ENCODE measurements at regions not wholly inside any gene's neighbourhood (a gene's known extent, or its start where the extent isn't known, plus 50 kb on each side); places are given as distances from the start of the nearest gene placed in this dataset.
"Not testable (repeated sequence)": the region's sequence is repeated elsewhere in the genome, so short reads cannot be mapped to it uniquely, and the experiment has no call there.

DNA sequence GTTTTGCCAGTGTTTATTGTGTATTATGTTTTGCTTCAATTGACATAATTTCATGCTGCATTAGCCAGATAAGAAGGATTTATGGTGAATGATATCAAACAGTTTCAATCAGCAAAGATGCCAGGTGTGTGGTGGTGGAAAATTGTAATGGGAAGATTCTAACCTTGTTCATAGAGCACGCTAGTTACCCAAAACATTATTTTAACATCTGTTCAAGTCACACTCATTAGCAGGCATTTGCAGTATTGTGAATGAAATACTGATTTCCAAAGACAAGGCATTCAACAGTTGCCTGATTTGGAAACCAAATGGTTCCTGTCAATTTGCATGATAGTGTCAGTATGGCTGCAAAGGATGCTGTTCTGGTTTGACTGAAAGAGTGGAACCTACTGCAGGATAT is 129.7 kb downstream of the EPC1 start:
- DNase-seq (ENCODE audit: low spot score) = no peak

DNA sequence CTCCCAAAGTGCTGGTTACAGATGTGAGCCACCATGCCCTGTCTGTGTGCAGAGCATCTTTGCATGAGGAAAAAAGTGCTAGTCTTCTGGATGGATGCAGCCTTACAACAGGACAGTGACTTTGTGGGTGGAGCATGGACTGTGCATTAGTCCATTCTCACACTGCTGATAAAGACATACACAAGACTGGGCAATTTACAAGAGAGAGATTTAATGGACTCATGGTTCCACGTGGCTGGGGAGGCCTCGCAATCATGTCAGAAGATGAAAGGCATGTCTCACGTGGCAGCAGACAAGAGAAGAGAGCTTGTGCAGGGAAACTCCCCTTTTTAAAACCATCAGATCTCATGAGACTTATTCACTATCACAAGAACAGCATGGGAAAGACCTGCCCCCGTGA is 133.1 kb downstream of the EPC1 start:
- DNase-seq (ENCODE audit: low spot score) = not testable (repeated sequence)

- DNase-seq (ENCODE audit: low spot score) = no peak
These were observed 136.0 kb downstream of the EPC1 start for GRCh38 chr10:32211046-32211363.

- peak; percentile 58 for DNase-seq (ENCODE audit: low spot score)
These were observed 136.5 kb downstream of the EPC1 start for GRCh38 chr10:32210306-32211045.

DNA sequence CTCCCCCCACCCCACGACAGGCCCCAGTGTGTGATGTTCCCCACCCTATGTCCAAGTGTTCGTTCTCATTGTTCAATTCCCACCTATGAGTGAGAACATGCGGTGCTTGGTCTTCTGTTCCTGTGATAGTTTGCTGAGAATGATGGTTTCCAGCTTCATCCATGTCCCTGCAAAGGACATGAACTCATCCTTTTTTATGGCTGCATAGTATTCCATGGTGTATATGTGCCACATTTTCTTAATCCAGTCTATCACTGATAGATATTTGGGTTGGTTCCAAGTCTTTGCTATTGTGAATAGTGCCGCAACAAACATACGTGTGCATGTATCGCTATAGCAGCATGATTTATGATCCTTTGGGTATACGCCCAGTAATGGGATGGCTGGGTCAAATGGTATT is 139.0 kb downstream of the EPC1 start:
- DNase-seq (ENCODE audit: low spot score) = not testable (repeated sequence)

- peak; percentile 65 for DNase-seq (ENCODE audit: low spot score)
These were observed 139.4 kb downstream of the EPC1 start for GRCh38 chr10:32207544-32207943.

- no peak for DNase-seq (ENCODE audit: low spot score)
These were observed 141.3 kb downstream of the EPC1 start for GRCh38 chr10:32205670-32206069.

- DNase-seq (ENCODE audit: low spot score) = no peak
These were observed 142.4 kb downstream of the EPC1 start for GRCh38 chr10:32204606-32205005.

GRCh38 chr10:32199714-32200394 is 143.6 kb upstream of the KIF5B start:
- no peak for DNase-seq (ENCODE audit: low spot score)

GRCh38 chr10:32197423-32197822 is 141.2 kb upstream of the KIF5B start:
- DNase-seq (ENCODE audit: low spot score) = no peak

GRCh38 chr10:32190890-32191491 is 134.8 kb upstream of the KIF5B start:
- no peak for DNase-seq (ENCODE audit: low spot score)

DNA sequence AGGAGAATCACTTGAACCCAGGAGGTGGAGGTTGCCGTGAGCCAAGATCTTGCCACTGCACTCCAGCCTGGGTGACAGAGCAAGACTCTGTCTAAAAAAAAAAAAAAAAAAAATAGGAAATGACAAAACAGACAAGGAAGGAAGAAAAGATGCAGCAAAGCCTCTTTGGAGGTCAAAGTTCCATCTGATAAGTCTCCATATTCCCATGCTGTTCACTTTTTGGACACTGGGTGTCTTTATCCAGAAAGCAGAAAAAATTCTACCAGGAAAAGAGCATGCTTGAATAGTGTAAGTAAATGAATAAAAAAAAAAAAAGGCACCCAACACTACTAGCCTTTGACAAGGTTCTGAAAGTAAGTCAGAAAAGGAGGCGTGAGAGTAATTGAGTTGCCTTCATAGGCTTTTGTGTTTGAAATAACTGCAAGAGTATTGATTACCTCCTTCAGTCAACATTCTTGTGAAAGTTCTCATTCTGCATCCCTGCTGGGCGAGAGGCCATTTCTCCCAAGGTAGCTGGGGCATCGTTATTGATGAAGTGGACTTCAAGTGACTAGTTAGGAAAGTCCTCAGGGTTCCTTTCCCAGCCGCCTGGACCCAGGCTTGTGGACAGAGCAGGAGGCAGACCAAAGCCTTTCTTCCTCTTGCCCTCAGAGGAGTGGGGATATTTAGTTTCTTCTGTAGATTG is 133.3 kb upstream of the KIF5B start:
- DNase-seq (ENCODE audit: low spot score) = no peak

DNA sequence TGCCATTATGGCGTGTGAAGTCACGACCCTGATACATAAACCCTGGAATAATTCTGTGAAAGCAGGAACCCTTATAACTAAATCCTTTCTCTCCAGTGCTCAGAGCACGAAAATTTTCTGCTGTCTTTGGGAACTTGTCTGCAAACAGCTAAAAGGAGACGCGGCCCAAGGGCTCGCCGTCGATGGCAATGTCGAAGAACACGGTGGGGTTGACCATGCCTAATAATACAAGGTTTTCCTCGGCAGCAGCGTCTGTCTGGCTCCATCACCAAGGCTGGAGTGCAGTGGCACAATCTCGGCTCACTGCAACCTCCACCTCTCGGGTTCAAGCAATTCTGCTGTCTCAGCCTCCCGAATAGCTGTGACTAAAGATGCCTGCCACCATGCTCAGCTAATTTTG is 132.4 kb upstream of the KIF5B start:
- not testable (repeated sequence) for DNase-seq (ENCODE audit: low spot score)

DNA sequence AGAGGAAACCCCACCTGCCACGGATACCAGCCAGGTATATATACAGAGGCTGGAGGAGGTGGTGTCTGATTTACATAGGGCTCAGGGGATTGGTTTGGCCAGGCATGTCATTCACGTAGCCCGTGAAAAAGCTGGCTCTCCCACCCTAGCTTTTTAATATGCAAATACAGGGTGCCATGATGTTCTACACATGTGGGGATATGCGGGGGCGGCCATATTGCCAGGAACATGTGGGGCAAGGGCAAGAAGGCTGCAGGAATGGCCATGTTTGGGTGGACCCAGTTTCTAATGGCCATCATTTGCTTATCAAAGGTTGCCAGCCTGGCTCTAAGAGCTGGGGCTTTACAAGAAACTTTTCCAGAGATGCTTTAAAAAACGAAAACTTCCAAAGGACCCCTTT is 131.5 kb upstream of the KIF5B start:
- DNase-seq (ENCODE audit: low spot score) = no peak

DNA sequence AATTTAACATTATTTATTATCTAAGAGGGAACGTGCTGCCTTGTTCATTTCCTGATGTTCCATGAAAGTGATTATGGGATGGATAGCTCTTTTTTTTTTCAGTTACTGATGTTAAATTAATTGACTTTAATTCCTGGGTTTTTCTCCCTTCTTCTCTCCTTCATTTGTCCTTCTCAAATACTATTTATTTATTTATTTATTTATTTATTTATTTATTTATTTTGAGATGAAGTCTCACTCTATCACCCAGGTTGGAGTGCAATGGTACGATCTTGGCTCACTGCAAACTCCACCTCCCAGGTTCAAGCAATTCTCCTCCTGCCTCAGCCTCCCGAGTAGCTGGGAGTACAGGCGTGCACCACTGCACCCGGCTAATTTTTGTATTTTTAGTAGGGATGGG is 127.4 kb upstream of the KIF5B start:
- not testable (repeated sequence) for DNase-seq (ENCODE audit: low spot score)

DNA sequence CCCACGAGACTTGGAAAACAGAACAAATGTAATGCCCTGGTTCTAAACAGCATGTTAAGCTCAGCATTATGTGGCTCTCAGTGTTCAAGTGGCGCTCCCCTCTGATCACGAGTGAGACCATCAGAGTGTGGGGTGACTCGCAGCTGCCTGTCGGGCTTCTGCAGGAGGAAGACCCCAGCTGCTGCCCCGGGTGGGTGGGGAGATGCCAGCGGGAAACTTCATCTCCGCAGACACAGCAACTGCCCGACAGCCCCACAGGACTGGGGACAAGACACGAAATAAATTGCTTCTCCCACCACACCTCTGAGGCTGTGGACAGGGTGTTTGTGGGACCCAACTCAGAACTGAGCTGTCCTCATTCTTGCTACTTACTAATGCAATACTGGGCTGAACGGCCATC is 126.3 kb upstream of the KIF5B start:
- no peak for DNase-seq (ENCODE audit: low spot score)

DNA sequence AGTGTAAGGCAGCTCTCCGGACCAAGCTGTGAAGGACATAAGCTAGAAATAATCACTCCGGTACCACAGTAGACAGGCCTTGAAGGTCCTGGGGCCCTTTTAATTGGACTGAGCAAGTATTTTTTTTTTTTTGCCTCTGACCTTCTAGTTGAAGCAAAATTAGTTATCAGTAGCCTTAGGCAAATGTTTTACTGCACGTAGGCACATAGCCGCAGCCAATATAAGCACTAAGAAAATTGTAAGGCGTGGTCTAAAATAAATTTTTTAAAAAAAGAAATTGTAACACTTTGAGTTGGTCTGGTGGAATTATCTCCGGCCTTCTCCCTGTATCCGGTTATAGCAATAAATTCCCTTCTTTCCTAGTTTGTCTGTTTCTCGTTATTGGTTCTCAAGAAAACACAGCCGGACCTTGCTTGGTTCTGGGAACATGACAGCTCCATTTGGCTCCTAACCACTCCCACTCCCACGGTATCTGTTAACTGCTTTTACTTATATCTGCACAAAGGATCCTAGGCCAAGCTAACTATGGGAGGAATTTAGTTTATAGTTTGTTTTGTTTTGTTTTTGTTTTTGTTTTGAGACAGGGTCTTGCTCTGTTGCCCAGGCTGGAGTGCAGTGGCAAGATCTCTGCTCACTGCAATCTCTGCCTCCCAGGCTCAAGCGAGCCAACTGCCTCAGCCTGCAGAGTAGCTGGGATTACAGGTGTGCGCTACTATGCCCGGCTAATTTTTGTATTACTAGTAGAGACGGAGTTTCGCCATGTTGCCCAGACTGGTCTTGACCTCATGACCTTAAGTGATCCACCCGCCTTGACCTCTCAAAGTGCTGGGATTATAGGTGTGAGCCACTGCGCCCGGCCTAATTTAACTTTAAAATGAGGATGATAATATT is 124.4 kb upstream of the KIF5B start:
- no peak for DNase-seq (ENCODE audit: low spot score)

- DNase-seq (ENCODE audit: low spot score) = no peak
These were observed 123.6 kb upstream of the KIF5B start for GRCh38 chr10:32179836-32180235.

GRCh38 chr10:32177594-32177993 is 121.4 kb upstream of the KIF5B start:
- not testable (repeated sequence) for DNase-seq (ENCODE audit: low spot score)

DNA sequence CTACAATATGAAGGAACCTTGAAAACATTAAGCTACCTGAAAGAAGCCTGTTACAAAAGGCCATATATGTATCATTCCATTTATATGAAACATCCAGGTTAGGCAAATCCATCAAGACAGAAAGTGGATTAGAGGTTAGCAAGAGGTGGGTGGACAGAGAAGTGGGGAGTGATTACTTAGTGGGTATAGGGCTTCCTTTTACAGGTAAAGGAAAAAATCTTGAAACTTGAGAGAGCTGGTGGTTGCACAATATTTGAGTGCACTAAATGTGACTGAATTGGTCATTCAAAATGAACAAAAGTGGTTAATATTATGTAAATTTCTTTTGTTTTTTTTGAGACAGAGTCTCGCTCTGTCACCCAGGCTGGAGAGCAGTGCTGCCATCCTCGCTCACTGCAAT is 119.4 kb upstream of the KIF5B start:
- DNase-seq (ENCODE audit: low spot score) = no peak

GRCh38 chr10:32174349-32174893 is 118.2 kb upstream of the KIF5B start:
- no peak for DNase-seq (ENCODE audit: low spot score)

- no peak for DNase-seq (ENCODE audit: low spot score)
These were observed 115.0 kb upstream of the KIF5B start for GRCh38 chr10:32171204-32171603.
